Uterus (tissue), 2 donors: ENCODE measurements at regions not wholly inside any gene's neighbourhood (a gene's known extent, or its start where the extent isn't known, plus 50 kb on each side); places are given as distances from the start of the nearest gene placed in this dataset.

Experiments used
- CTCF ChIP-seq, 4 experiments: fragments of 200-600 bp in 2 of 4; fragments of 450-650 bp in 2 of 4; sonication (generic) in 2 of 4; IDR thresholded peaks; one replicate each; pipeline ENCODE4 v1.5.1; 2016 to 2019; ENCODE audit warnings: antibody characterized with exemption in 4 of 4, mild to moderate bottlenecking in 2 of 4, moderate library complexity in 1 of 4
- POLR2A ChIP-seq, 2 donors: fragments of 450-650 bp; IDR thresholded peaks; one replicate each; pipeline ENCODE4 v1.6.1; 2016; ENCODE audit warnings: antibody characterized with exemption in 2 of 2, mild to moderate bottlenecking in 1 of 2, moderate library complexity in 1 of 2

GRCh38 chrX:129071390-129071789, 451.9 kb downstream of the SMARCA1 start:
- TF ChIP-seq CTCF (IDR thresholded peaks at IDR 0.05) (no peak), POLR2A (IDR thresholded peaks at IDR 0.05) (no peak)
